GM18505 (cell line): ENCODE measurements at regions not wholly inside any gene's neighbourhood (a gene's known extent, or its start where the extent isn't known, plus 50 kb on each side); places are given as distances from the start of the nearest gene placed in this dataset.

Experiments used
- ATAC-seq: cut with Tn5 transposase; IDR thresholded peaks from one replicate; pipeline ENCODE4 v1.9.1; 2021; ENCODE audit not compliant: unreplicated experiment
- POLR2A ChIP-seq: IDR thresholded peaks from 4 replicates; pipeline ENCODE4 v1.6.1; 2011; ENCODE audit warnings: borderline replicate concordance; ENCODE audit not compliant: insufficient read depth, insufficient read length; ENCODE audit errors: extremely low read depth

DNA sequence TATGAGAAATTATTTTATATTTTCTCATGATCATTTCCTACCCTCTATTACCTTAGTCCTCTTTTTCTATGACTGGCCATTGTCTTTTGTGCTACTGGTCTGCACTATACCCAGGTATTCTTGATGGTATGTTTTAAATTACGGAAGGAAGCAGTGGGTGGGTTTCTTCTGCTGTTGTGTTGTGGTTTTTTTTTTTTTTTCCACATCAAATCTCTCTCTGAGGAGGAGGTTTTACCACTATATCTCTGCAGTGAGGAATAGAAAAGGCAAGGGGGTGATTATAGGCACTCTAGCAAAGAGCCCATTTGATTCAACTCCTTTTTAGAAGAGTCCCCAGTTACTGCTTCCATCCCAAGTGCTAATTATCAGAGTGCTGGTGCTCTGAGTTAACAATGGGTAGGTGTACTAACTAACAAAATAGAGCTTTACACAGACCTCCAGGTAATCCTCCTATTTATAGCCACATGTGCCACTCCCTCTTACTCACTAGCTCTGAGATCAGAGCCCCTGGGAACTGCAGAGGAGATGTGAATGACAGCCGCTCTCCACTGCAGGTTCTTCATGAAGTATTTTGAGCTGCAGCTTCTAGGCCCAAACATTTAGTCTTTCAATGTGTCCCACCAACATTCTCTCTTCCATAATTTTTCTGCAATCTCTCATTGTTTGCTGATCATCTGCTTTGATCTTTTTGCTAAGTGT is 301.6 kb upstream of the GULP1 start:
- ATAC-seq: no peak
- TF ChIP-seq POLR2A: no peak

DNA sequence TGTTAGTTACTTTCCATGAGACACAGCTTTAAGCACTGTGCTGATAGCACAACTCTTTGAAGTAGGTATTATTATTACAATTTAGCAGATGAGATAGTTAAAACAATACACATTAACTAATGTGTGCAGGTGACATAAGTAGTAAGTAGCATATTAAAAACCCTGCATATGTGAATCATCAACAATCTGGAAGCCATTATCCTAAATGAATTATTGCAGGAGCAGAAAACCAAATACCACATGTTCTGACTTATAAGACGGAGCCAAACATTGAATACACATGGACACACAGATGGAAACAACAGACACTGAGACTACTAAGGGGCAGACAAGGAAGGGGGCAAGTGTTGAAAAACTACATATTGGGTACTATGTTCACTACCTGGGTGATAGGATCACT is 300.3 kb upstream of the GULP1 start:
- no peak for TF ChIP-seq POLR2A
- ATAC-seq: no peak

DNA sequence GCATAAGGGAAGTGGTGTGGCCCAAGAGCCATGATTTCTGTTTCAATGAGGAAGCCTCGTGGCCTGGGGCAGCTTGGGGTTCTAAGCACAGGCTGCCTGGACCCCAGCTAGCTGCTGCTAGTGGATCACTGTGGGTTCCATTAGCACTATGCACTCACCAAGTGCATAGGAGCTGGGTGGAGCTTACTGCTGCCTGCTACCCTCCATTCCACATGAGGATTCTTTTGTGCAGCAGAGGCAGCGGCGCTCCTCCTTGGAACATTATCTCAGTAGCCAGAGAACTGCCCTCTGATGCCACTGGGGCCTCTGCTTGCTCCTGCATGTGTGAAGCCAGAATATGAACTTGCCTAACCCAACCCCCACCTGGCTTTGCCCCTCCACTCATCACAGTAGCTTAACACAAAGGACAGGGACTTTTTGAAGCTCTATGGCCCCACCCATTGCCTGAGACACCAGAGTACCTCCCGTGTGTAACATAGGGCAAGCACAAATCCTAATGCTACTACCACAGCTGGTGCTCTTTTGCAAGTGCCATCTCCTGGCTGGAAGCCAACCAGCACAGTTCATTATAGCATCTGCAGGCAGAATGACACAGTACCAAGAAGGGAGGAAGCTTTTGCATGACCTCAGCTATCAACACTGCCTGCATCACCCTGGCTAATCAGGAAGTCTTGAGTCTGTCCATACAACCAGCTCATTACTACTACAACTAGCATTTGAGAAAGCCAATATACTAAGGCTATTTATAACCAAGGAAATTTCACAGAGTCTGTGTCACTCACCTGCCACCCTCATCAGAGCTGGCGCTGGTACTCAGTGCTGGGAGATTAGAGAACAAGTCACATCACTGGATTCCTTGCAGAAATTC is 297.0 kb upstream of the GULP1 start:
- peak; percentile 34 for ATAC-seq
- TF ChIP-seq POLR2A: no peak

DNA sequence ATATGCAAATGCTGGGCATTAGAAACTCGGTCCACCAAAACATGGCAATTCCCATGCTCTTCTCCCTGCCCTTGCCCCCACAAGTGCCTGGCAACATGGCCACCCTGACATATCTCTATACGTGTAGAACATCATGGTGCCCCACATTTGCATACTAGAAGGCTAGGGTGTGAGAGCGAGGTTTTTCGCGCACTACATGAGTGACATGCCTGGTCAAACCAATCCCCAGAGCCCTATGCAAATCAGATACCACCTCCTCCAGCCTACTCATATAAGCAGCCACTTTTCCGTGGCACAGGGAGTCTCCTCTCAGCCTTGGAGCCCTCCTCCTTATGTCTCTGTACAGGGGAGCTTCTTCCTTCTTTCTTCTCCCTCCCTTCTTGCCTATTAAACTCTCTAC is 296.1 kb upstream of the GULP1 start:
- ATAC-seq: no peak
- TF ChIP-seq POLR2A: no peak

DNA sequence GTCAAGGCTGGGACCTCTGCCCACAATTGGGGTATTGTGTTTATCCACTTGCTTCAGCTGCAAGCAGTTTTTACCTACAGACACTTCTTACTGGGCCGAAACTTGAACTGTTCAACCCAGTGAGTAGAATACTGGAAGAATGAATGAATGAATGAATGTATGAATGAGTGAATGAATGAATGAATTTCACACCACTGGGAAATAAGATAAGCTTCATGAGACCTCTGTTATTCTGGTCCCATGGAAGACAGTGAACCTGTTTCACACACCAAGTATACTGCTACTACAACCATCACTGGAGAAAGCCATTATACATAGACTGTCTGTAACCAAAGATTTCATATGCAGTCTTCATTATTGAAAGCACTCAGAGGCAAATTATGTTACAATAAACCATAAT is 295.0 kb upstream of the GULP1 start:
- ATAC-seq: no peak
- no peak for TF ChIP-seq POLR2A

DNA sequence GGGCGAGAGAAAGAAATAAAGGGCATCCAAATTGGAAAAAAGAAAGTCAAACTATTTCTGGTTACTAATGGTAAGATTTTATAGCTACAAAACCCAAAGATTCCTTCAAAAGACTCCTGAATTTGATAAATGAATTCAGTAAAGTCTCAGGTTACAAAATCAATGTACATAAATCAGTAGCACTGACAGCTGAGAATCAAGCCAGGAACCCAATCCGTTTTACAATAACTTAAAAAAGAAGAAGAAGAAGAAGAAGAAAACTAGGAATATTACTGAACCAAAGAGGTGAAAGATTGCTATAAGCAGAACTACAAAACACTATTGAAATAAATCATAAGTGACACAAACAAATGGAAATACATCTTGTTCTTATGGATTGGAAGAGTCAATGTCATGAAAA is 291.5 kb upstream of the GULP1 start:
- no peak for TF ChIP-seq POLR2A
- no peak for ATAC-seq

DNA sequence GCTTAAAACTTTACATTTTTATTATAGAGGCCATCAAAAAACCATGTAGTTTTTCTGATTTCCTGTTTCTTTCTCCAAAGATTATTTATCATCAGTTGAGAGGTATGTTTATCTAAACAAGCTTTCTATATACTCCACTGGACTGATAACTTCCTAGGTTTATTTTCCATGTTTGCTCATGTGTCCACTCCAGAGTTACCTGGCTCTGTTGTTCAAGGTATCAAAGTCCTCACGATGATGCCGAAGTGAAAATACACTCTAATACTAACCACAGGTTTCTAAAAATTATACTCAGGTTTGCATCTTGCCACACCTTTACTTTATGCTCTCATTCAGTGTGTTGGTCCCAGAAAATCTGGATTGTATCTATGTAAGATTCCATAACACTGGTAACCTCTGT is 287.9 kb upstream of the GULP1 start:
- no peak for TF ChIP-seq POLR2A
- ATAC-seq: no peak

DNA sequence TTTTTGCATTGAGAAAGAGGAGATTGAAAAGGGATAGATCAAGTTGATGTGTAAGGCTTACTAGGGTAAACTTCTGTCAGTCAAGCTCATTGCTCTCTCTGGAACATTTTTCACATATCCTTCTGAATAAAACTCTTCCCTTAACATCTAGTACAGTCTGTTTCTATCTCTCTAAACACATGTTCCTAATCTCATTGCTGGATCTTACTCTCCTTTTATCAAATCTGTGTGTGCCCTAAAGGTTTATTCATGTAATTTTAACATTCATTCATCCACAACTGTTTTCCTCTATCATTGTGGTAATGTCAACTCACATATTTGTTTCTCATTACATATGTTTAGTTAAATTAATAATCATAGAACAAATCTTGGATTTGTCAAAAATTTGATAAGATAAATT is 277.9 kb upstream of the GULP1 start:
- TF ChIP-seq POLR2A: no peak
- ATAC-seq: no peak

DNA sequence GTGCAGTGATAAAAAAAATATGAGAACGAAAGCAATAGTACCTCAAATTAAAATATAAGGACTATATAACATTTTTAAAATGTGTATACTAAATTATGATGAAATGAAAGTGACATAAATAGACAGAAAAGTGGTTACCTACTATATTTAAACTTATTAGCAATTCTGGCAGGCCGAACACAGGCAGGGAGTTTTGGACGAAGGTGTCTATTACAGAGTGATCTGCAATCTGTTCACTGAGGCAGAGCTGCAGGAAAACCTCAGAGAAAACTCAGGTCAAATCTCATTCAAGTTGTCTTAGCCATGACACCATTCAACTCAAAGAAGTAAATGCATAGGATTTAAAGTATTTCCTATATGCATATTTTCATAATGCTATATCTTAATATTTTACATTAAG is 274.8 kb upstream of the GULP1 start:
- no peak for TF ChIP-seq POLR2A

DNA sequence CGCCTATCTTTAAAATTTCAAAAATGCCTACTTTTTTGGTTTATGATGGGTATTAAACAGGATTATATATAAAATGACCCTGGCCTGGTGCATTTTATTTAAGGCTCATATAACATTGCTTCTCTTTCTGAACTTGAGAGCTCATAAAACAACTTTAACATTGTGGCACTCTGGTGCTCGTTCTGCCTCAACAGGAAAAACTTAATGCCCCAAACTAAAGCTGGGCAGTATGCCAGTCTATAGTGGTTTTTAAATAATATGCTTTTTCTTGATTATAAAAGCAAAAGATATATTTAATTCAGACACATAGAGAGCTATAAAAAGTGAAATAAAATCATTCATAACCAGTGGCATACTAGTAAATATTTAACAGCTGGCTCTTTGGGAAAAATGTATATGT is 269.3 kb upstream of the GULP1 start:
- ATAC-seq: no peak
- TF ChIP-seq POLR2A: no peak

More for the DNA sequence above, 274.8 kb upstream of the GULP1 start:
- no peak for ATAC-seq

DNA sequence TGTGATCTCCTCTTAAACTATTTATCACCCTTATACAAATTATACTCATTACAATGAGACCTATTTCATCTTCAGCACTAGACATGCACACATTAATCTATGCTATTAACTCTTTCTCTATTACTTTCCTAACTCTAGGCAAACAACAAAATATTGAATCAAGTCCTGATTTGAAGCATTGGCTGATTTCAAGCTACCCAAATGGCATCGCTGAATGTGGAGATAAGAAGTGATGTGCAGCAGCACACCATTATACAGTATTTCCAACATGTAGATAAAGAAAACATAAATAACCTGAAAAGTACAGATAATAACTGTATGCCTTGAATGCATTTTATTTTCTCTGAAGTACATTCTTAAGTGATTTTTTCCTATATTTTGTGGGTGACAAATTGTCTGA is 268.6 kb upstream of the GULP1 start:
- no peak for ATAC-seq
- no peak for TF ChIP-seq POLR2A

DNA sequence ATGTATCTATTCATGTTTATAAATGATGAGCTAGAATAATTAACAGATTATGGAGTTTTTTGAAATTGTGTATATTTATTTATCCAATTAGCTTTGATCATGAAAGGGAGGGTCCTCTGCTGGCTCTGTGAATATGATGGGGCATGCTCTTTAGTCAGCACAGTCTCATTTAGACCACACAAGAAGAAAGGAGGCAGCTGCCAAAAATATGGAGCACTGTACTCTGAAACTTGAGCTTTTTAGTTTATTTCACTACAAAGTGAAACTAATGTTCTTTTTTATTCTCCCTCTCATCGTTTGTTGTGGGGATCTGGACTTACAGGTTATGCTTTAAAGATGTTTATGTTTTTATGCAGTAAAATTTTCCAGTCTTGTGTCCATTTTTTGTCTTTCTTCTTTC is 266.9 kb upstream of the GULP1 start:
- no peak for TF ChIP-seq POLR2A
- no peak for ATAC-seq

DNA sequence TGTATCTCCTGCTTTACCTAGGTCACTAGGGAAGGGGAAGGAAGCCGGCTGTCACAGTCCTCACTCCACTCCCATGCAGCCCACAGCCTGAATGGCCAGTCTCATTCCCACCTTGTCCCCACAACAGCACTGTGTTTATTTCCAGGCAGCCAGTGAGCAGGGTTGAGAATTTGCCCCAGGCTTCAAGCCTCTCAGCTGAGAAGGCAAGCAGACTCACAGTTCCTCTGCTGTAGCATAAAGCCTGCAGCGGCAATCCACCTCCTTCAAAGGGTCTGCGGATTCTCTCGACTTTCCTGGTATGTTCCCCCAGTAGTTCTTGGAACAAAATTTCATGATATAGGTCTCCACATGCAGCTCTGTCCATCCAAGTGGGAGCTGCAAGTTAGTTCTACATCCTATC is 262.9 kb upstream of the GULP1 start:
- no peak for TF ChIP-seq POLR2A
- ATAC-seq: no peak

DNA sequence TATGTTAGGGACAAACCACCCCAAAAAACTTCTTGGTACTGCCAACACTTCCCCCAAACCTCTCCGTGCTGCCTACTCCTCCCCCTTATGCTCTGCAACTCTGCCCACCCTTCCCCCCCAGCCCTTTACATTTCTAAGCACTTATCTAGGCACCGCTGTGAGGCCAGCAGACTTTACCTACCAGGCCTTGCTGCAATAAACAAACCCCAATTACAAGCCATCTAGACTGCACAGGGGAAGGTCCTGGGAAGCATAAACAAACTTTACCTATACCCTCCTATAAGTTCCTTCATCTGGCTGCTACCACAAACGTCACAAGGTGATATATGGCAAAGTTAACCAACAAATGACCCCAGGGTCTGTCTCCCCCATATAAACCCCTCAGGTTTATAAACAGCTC is 259.4 kb upstream of the GULP1 start:
- TF ChIP-seq POLR2A: no peak

More for the DNA sequence above, 259.4 kb upstream of the GULP1 start:
- ATAC-seq: no peak
